H1 (cell line): ENCODE measurements at regions not wholly inside any gene's neighbourhood (a gene's known extent, or its start where the extent isn't known, plus 50 kb on each side); places are given as distances from the start of the nearest gene placed in this dataset.

Experiments
- CTCF ChIA-PET: fragments of 300-600 bp; sonication (Branson Sonifier 250); formaldehyde crosslinking; loops from one replicate; lab custom pipeline; 2021; ENCODE audit not compliant: partially characterized antibody; lab: Charles Lee
- POLR2A ChIA-PET: fragments of 300-600 bp; sonication (Branson Sonifier 250); formaldehyde crosslinking; loops from one replicate; lab custom pipeline; 2021; ENCODE audit warnings: inconsistent platforms; ENCODE audit not compliant: partially characterized antibody; lab: Charles Lee
- DNase-seq, 2 experiments: peaks; one replicate each; pipeline versions ENCODE4 v3.0.0 to v3.0.0-alpha.2; 2010 to 2022; ENCODE audit warnings: low spot score in 2 of 2, low read depth in 1 of 2, mixed read lengths in 1 of 2
- FAIRE-seq: peaks from 2 replicates; lab custom pipeline; 2011; peaks lifted over from hg19 to GRCh38; lab: Jason Lieb, UNC
- H2AFZ ChIP-seq: 2 replicates; pipeline ENCODE4 v1.8.1; 2012; ENCODE audit warnings: low read length, inconsistent platforms
- H2AK5ac ChIP-seq: 2 replicates; pipeline ENCODE4 v1.6.1; 2013; ENCODE audit warnings: low read depth, low read length
- H2BK120ac ChIP-seq: replicated peaks from 2 replicates; pipeline ENCODE3; 2013; ENCODE audit warnings: low read depth, low read length, inconsistent platforms
- H2BK12ac ChIP-seq: 2 replicates; pipeline ENCODE4 v1.6.1; 2013; ENCODE audit warnings: low read depth, low read length
- H2BK15ac ChIP-seq: 2 replicates; pipeline ENCODE4 v1.6.1; 2013; ENCODE audit warnings: low read length
- H2BK20ac ChIP-seq: 2 replicates; pipeline ENCODE4 v1.6.1; 2013; ENCODE audit warnings: low read length
- H2BK5ac ChIP-seq: 2 replicates; pipeline ENCODE4 v1.6.1; 2013; ENCODE audit warnings: low read depth, low read length
- H3K14ac ChIP-seq: 2 replicates; pipeline ENCODE4 v1.6.1; 2013; ENCODE audit warnings: inconsistent platforms; ENCODE audit not compliant: insufficient read length
- H3K18ac ChIP-seq: 2 replicates; pipeline ENCODE4 v1.6.1; 2013; ENCODE audit warnings: low read length; ENCODE audit errors: extremely low read depth
- H3K23ac ChIP-seq: 2 replicates; pipeline ENCODE4 v1.6.1; 2013; ENCODE audit warnings: inconsistent platforms; ENCODE audit not compliant: insufficient read length
- H3K23me2 ChIP-seq: 2 replicates; pipeline ENCODE4 v1.6.1; 2013; ENCODE audit warnings: low read depth, low read length
- H3K27ac ChIP-seq: 2 replicates; pipeline ENCODE4 v1.6.1; 2011; ENCODE audit warnings: low read depth, low read length, inconsistent platforms
- H3K27me3 ChIP-seq, 4 experiments: replicated peaks in 1 of 4; 1 replicate in 1 of 4; 2 replicates in 3 of 4; pipeline versions ENCODE4 v1.6.1 to v1.8.1; 2011 to 2013; ENCODE audit warnings: low read length in 3 of 4, mild to moderate bottlenecking in 3 of 4, inconsistent platforms in 2 of 4, mixed read lengths in 2 of 4, moderate library complexity in 1 of 4; ENCODE audit not compliant: control insufficient read depth in 3 of 4, insufficient read depth in 3 of 4; ENCODE audit errors: extremely low read depth in 1 of 4
- H3K36me3 ChIP-seq, 4 experiments: 2 replicates each; pipeline versions ENCODE4 v1.6.1 to v1.8.1; 2011 to 2013; ENCODE audit warnings: mild to moderate bottlenecking in 4 of 4, low read length in 3 of 4, moderate library complexity in 2 of 4, control low read depth in 1 of 4, inconsistent platforms in 1 of 4; ENCODE audit not compliant: insufficient read depth in 4 of 4, control insufficient read depth in 2 of 4
- H3K4ac ChIP-seq: replicated peaks from 2 replicates; pipeline ENCODE3; 2013; ENCODE audit warnings: low read length, low read depth, mixed read lengths, inconsistent platforms; ENCODE audit not compliant: insufficient read length
- H3K4me1 ChIP-seq, 4 experiments: replicated peaks in 1 of 4; 1 replicate in 1 of 4; 2 replicates in 3 of 4; pipeline versions ENCODE4 v1.6.1 to v1.8.1; 2011 to 2013; ENCODE audit warnings: low read length in 3 of 4, inconsistent platforms in 2 of 4, mixed read lengths in 1 of 4; ENCODE audit not compliant: insufficient read depth in 4 of 4, control insufficient read depth in 3 of 4
- H3K4me2 ChIP-seq, 2 experiments: 2 replicates each; pipeline versions ENCODE4 v1.6.1 to v1.8.1; 2011 to 2013; ENCODE audit warnings: low read depth in 2 of 2, low read length in 2 of 2, control low read depth in 1 of 2, inconsistent platforms in 1 of 2, mild to moderate bottlenecking in 1 of 2; ENCODE audit not compliant: insufficient read depth in 1 of 2
- H3K4me3 ChIP-seq, 4 experiments: fragments of 200-600, 300-600 bp in 1 of 4; sonication (generic), shearing (Covaris generic), sonication (Bioruptor Twin) in 1 of 4; 2 replicates each; pipeline versions ENCODE4 v1.5.1 to v1.8.1; 2011 to 2016; ENCODE audit warnings: low read length in 4 of 4, low read depth in 3 of 4, control low read depth in 2 of 4, inconsistent platforms in 2 of 4, mild to moderate bottlenecking in 2 of 4, mixed read lengths in 1 of 4, moderate library complexity in 1 of 4; ENCODE audit not compliant: insufficient read depth in 2 of 4; ENCODE audit errors: extremely low read depth in 1 of 4
- H3K56ac ChIP-seq: replicated peaks from 2 replicates; pipeline ENCODE3; 2013; ENCODE audit warnings: low read depth, mild to moderate bottlenecking, mixed read lengths, low read length, inconsistent platforms; ENCODE audit not compliant: insufficient read length
- H3K79me1 ChIP-seq: 2 replicates; pipeline ENCODE4 v1.6.1; 2013; ENCODE audit warnings: low read depth, low read length, control low read depth
- H3K79me2 ChIP-seq, 2 experiments: 2 replicates each; pipeline versions ENCODE4 v1.6.1 to v1.8.1; 2012 to 2013; ENCODE audit warnings: low read length in 2 of 2, mild to moderate bottlenecking in 2 of 2, inconsistent platforms in 1 of 2; ENCODE audit not compliant: insufficient read depth in 2 of 2, control insufficient read depth in 1 of 2
- H3K9ac ChIP-seq, 4 experiments: replicated peaks in 1 of 4; 1 replicate in 1 of 4; 2 replicates in 3 of 4; pipeline versions ENCODE4 v1.6.1 to v1.8.1; 2011 to 2013; ENCODE audit warnings: low read depth in 3 of 4, low read length in 3 of 4, control low read depth in 2 of 4, mild to moderate bottlenecking in 2 of 4, moderate library complexity in 2 of 4, inconsistent platforms in 1 of 4; ENCODE audit errors: extremely low read depth in 1 of 4
- H3K9me3 ChIP-seq, 2 experiments: 2 replicates each; pipeline versions ENCODE4 v1.6.1 to v1.8.1; 2012 to 2013; ENCODE audit warnings: mild to moderate bottlenecking in 2 of 2, moderate library complexity in 2 of 2, control low read depth in 1 of 2, inconsistent platforms in 1 of 2, low read depth in 1 of 2, low read length in 1 of 2, mixed read lengths in 1 of 2; ENCODE audit not compliant: insufficient read depth in 2 of 2
- H4K20me1 ChIP-seq, 2 experiments: replicated peaks in 1 of 2; 2 replicates each; pipeline versions ENCODE3 to v1.8.1; 2011 to 2013; ENCODE audit warnings: inconsistent platforms in 2 of 2, low read length in 2 of 2, mild to moderate bottlenecking in 1 of 2; ENCODE audit not compliant: insufficient read depth in 2 of 2, control insufficient read depth in 1 of 2
- H4K5ac ChIP-seq: 2 replicates; pipeline ENCODE4 v1.6.1; 2013; ENCODE audit warnings: low read length, low read depth, mixed read lengths, inconsistent platforms; ENCODE audit not compliant: insufficient read length
- H4K8ac ChIP-seq: 2 replicates; pipeline ENCODE4 v1.8.0; 2013; ENCODE audit warnings: mild to moderate bottlenecking, moderate library complexity, low read length, inconsistent platforms; ENCODE audit not compliant: insufficient read depth; ENCODE audit errors: extremely low read depth
- H4K91ac ChIP-seq: replicated peaks from 2 replicates; pipeline ENCODE3; 2013; ENCODE audit warnings: low read length, mixed read lengths, inconsistent platforms; ENCODE audit not compliant: insufficient read length
- BACH1 ChIP-seq: IDR thresholded peaks from 2 replicates; pipeline ENCODE4 v1.6.1; 2012; ENCODE audit warnings: low read length, improper control_type of control experiment
- CBX8 ChIP-seq: fragments of 300-800, 300-1000 bp; sonication (generic); IDR thresholded peaks from 2 replicates; pipeline ENCODE4 v1.7.1; 2016; ENCODE audit warnings: low read depth, low read length, borderline replicate concordance
- CEBPB ChIP-seq: IDR thresholded peaks from 2 replicates; pipeline ENCODE4 v1.6.1; 2012; ENCODE audit warnings: low read depth, low read length
- CHD1 ChIP-seq: IDR thresholded peaks from 2 replicates; pipeline ENCODE4 v1.6.1; 2012; ENCODE audit warnings: low read depth, low read length, improper control_type of control experiment
- KDM1A ChIP-seq: fragments of 200-600, 300-600 bp; sonication (generic); IDR thresholded peaks from 2 replicates; pipeline ENCODE4 v1.7.1; 2016; ENCODE audit warnings: mild to moderate bottlenecking, low read length, borderline replicate concordance
- RAD21 ChIP-seq, 2 experiments: IDR thresholded peaks in 1 of 2; conservative IDR thresholded peaks in 1 of 2; 2 replicates each; pipeline ENCODE4 v1.6.1; 2011; ENCODE audit warnings: low read depth in 2 of 2, low read length in 2 of 2, improper control_type of control experiment in 1 of 2, inconsistent platforms in 1 of 2, mild to moderate bottlenecking in 1 of 2, moderate library complexity in 1 of 2
- ZNF274 ChIP-seq: IDR thresholded peaks from 2 replicates; pipeline ENCODE4 v1.7.0; 2012; ENCODE audit warnings: low read length, borderline replicate concordance; ENCODE audit errors: extremely low read depth
- WGBS, 2 experiments: shearing (Covaris generic) in 1 of 2; methylation state at CpG; one replicate each; pipeline versions ENCODE4 v1.1.6 to v1.1.7; 2013 to 2015; ENCODE audit warnings: low lambda C conversion rate in 2 of 2, mixed read lengths in 2 of 2, inconsistent platforms in 1 of 2, low coverage in 1 of 2, missing lambda C conversion rate in 1 of 2; ENCODE audit not compliant: insufficient replicate concordance in 2 of 2, insufficient coverage in 1 of 2, insufficient read length in 1 of 2; ENCODE audit errors: extremely low coverage in 1 of 2, missing lambda C conversion rate in 1 of 2; 5-methylcytosine and 5-hydroxymethylcytosine counted together

- H3K27me3 ChIP-seq, result no peaks in the 10 kb centered on the region; a peak in 1 of 7 replicates
- WGBS, 2 experiments, result 90% methylated on average over 14 of the region's 14 CpGs; no CpG with 5 or more reads in 1 of the 2 experiments
- H4K91ac ChIP-seq, result no peak overlapping the region
- no peak overlapping the region for H3K4ac ChIP-seq
- H3K56ac ChIP-seq, result no peak overlapping the region
- no peak for FAIRE-seq
- H3K23me2 ChIP-seq, result no peaks in the 10 kb centered on the region
- no peak for DNase-seq
- no peak overlapping the region for H3K23ac ChIP-seq
- no peak overlapping the region for H3K27ac ChIP-seq
- no peak overlapping the region for H2AK5ac ChIP-seq
- H4K20me1 ChIP-seq, result no peaks in the 10 kb centered on the region
- H2BK5ac ChIP-seq, result no peak overlapping the region
- H3K79me1 ChIP-seq, result no peaks in the 10 kb centered on the region
- H3K9me3 ChIP-seq, result no peaks in the 10 kb centered on the region
- no peak overlapping the region for H3K14ac ChIP-seq
- no peak overlapping the region for H2AFZ ChIP-seq
- H2BK120ac ChIP-seq, result no peak overlapping the region
- H3K4me3 ChIP-seq, result no peak overlapping the region
- no peaks in the 10 kb centered on the region for H3K36me3 ChIP-seq
- peaks cover 3 to 11% (median 5%) of the 10 kb centered on the region in 4 experiments; a peak in 6 of 7 replicates for H3K4me1 ChIP-seq
- no peak overlapping the region for H3K9ac ChIP-seq
- no peak overlapping the region for H2BK20ac ChIP-seq
- H2BK15ac ChIP-seq, result no peak overlapping the region
- H3K18ac ChIP-seq, result no peak overlapping the region
- H2BK12ac ChIP-seq, result no peak overlapping the region
- POLR2A ChIA-PET, result no interaction called here
- CTCF ChIA-PET, result interaction anchor here (1.2 to 2.0 kb wide), 3 partner anchors 23 to 147 kb away, joined by 3 to 6 read pairs (median 4); no protein-coding TSS in a partner anchor
- no peak overlapping the region for H3K4me2 ChIP-seq
- no peak overlapping the region for H4K5ac ChIP-seq
- H4K8ac ChIP-seq, result no peak overlapping the region
- TF ChIP-seq CEBPB (no peak), KDM1A (no peak), CBX8 (no peak), BACH1 (no peak), ZNF274 (no peak), CHD1 (no peak), RAD21 (IDR thresholded peaks at IDR 0.05 in 1 of 2, conservative IDR thresholded peaks at IDR 0.05 in 1 of 2; ENCODE audit: low read depth in 2 of 2, low read length in 2 of 2) (no peak)
- no peaks in the 10 kb centered on the region for H3K79me2 ChIP-seq
These were observed 634.3 kb downstream of the BRD1 start for GRCh38 chr22:49193348-49193747.
